ENCODE measurements at regions not wholly inside any gene's neighbourhood (a gene's known extent, or its start where the extent isn't known, plus 50 kb on each side); places are given as distances from the start of the nearest gene placed in this dataset.

DNA sequence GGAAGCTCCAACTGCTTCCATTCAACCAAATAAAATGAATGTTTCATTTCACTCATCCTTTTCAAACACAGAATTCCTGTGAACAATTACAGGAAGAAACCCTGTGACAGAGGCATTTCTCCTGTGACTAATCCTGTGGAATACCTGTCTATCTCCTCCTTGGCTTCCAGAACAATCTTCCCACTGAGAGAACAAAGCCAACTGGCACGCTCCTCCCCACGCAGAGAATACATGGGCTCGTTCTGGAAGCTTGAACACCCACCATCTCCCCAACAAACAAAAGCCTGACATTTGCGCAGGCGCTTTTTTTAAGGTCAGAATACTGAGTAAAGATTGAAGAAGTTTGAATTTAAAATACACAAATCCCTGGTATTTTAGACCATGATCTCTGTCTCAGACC lies 104.7 kb upstream of the SLC66A3 start:
- no peak for FAIRE-seq

DNA sequence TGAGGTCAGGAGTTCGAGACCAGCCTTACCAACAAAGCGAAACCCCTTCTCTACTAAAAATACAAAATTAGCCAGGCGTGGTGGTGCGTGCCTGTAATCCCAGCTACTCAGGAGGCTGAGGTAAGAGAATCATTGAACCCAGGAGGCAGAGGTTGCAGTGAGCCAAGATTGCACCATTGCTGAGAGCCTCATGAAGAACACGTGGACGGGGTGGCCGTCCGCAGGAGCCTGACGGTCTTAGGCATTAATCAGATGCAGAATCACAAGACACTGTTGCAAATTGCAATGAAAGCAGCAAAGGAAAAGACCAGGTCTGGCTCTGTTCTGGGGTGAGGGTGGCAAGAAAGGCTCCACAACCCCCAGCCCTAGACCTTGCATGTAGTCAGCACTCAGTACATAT lies 104.0 kb upstream of the SLC66A3 start:
- no peak for FAIRE-seq

DNA sequence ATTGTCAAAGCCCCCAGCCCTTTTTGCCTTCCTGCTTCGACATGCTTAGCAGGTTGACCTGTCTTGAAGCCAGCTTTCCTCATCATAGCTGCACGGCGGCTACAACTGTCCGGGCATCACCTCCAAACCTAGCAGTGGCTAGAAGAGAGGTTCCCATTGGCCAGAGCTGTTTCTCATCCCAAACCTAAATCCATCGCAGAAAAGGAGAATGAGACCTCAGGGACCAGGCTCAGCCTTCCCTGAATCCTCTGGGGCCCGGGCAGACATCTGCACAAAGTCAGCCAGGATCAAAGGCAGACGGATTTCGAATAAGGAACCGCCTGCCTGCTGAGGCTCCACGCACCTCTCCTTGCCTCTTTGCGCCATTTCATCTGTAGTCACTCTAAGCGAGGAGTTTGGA lies 101.7 kb upstream of the SLC66A3 start:
- FAIRE-seq: no peak

DNA sequence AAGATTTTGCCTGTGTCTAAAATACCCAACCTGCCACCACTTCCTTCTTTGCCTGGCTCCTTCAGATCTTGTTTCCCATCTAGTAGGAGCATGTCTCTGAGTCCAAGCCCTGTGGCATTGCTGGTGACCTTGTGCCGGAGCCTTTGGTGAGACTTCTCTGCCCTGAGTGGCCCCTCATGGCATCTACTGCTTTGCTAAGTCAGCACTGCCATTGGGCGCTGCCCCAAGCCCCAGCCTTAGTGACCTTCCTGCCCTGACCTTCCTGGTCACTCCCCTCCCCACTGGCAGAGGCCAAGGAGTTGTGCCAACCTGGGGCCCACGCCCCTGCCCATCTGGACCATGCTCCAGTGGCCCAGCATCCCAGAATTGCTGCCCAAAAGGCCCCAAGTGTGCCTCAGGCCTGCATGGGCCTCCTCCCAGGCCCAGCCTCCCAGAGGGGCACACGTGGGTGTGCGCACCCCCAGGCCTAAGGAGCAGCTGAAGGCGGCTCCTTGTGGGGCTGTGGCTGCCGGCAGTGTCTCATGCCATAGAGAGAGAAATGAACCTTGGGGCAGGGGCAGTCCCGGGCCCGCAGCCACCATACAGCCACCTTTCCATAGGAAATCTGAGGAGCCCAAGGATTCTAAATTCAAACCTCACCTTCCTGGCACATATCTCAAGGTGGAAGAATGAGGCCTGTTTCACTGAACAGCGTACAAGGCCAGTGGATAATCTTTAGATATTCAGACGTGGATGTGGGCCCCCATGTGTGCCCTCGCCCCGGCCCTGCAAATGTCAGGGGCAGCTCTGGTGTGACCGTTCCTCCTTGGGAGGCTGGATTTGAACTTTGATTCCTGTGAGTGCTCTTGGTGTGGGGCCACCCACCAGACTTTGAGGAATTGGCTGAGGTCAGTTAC lies 100.2 kb upstream of the SLC66A3 start:
- no peak for FAIRE-seq

DNA sequence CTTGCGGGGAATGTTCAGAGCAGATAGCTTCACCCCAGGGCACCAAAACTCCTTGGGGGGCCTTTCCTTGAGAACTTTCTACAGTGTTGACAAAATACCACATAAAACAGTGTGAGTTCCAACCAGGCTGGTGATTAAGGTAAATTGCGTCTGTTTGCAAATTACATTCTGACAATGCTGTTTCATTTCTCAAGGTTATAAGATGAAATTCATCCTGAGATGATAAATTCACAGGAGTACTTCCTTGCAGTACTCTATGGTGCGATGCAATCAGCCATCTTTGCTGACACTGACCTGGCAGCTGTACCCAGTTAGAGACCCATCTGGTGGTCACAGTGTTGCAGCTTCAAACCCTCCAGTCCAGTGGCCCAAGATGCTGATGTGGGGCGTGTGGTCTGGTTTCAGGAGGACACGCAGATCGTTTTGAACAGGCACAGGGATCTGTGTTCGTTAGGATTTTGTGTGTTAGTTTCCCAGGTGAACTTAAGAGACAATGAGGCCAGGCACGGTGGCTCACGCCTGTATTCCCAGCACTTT lies 99.5 kb upstream of the SLC66A3 start:
- FAIRE-seq: no peak

DNA sequence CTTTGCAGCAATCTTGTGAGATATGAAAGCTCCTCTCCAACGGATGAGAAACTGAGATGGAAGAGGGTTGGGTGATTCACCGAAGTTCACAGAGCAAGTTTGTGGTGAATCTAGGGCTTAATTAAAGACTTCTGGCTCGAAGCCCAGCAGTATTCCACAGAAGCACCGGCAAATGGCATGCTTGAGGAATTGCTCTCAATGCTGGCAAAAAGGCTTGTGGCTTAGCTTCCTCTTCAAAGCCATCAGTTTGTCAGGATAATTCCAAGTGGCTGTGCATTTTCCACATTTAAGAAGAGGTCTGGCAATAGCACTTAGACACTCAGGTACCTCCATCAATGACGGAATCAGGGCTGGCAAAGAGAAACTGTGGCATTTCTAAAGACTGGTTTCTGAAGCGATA lies 98.7 kb upstream of the SLC66A3 start:
- no peak for FAIRE-seq

DNA sequence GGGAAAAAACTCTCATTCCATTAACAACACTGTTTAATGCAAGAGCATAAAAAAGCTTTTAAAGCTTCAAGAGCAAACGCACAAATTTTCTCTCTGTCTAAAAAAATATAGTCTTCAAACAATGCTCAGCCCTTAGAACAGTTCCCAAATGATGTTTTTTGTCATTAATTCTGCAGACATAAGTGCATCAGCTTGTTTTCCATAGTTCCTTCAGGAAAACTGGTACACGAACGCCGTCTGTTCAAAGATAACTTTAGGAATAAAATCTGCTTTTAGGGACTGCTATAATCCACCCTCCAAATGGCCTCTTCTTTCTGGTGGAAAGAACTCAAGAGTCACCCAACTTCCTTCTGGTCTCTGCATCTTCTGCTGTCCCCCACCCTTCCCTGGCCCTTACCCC lies 98.2 kb upstream of the SLC66A3 start:
- FAIRE-seq: no peak

DNA sequence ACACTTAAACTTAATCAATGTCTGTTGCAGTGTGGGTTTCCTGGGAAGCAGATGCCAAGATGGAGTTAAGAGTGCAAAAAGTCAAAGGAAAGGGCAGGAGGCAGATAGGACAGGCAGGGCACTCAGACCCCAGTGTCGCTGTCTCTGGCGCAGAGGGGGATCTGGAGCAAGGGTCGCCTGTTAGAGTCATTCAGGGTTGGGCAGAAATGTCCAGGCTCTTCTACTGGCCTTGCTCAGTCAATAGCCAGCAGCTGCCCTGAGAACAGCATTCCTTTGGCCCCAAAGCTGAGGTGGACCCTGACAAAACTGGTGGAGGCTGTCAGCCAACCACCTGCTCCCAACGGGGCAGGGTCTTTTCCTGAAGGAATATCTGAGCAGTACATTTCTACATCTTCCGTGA lies 97.1 kb upstream of the SLC66A3 start:
- no peak for FAIRE-seq

DNA sequence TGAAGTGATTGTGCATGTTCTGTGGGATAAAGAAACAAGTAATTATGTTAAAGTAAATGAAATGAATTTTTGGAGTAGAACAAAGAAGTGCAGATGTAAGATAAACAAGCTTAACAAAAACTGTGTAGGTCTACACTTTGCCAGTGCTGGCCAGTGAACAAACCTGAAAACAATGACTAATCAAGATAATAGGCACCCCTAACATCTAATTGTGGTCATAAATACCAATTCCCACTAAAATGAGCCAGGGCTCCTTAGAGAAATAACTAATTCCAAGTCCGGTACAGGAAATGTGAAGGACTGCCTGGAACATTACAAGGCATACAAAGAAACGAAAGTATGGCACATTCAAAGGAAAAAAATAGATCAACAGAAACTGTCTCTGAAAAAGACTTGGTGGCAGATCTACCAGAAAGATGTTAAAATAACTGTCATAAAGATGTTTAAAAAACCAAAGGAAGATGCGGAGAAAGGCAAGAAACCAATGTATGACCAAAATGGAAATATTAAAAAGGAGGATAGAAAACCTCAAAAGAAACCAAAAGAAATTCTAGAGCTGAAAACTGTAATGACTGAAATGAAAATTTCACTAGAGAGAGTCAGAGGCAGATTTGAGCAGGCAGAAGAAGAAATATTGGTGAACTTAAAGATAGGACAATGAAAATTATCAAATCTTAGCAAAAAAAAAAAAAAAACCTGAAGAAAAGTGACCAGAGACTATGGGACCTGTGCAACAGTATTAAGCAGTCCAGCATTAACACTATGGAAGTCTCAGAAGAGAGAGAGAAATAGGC lies 94.7 kb upstream of the SLC66A3 start:
- no peak for FAIRE-seq

DNA sequence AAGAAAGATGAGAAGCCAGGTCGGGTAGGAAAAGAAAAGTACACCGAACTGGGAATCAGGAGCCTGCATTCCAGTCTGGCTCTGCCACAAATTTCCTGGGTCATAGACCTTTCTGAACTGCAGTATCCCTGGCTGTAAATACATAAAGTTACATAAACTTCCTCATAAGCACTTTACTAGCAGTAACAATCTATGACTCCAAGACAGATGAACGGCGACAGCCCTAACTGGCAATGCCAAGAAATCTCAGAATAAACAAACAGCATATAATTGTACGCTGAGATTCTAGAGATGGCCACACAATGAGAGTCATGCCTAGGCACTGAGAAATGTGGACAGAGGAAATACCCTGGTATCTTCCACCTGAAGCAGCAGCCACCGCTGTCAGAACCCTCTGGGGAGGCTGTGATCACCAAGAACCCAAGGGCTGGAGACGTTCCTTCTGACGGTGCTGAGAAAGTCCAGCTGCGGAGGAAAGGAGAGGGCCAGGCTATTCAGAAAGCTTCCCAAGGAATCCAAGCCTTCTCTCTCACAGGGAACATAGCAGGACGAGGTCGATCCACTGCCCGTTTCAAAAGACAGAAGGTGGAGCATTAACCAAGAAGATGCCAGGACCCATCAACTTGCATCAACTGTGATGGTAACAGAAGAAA lies 89.3 kb upstream of the SLC66A3 start:
- no peak for FAIRE-seq

DNA sequence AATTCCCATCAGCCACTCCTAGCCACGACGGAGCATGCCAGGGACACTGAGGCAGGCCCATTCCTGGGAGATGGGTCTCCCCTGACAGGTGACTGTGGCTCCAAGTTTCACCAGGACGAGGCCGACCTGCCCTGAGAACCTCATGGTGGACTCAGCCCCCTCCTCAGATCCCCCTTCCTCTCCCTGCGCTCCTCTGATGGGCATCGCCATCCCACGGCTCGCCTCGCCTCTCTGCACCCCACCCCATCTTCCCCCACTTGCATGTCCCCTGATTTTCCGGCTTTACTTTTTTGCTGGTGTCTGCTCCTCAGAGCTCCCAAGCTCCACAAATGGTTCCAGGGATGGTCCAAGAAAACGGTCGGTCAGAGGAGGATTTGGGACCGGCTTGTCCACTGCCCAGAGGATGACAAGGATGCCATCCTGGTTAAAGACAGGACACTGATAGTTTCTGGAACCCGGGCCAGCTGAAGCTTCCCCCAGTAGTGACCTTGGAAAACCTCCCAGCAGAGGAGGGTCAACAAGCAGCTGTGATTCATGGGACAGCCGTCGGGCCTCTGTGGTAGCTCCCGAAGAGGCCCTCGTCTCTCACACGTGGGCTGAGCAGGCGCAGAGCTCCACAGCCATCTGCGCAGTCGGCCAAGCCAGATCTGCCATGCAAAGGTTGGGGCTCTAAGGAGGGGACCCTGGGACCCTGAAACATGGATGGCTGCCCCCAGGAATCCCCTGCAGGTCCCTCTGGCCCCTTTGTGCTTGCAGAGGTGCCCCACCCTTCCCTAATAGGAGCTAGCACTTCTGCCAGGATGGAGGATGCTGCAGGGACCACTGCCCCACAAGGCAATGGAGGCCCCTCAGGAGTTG lies 87.8 kb upstream of the SLC66A3 start:
- no peak for FAIRE-seq

DNA sequence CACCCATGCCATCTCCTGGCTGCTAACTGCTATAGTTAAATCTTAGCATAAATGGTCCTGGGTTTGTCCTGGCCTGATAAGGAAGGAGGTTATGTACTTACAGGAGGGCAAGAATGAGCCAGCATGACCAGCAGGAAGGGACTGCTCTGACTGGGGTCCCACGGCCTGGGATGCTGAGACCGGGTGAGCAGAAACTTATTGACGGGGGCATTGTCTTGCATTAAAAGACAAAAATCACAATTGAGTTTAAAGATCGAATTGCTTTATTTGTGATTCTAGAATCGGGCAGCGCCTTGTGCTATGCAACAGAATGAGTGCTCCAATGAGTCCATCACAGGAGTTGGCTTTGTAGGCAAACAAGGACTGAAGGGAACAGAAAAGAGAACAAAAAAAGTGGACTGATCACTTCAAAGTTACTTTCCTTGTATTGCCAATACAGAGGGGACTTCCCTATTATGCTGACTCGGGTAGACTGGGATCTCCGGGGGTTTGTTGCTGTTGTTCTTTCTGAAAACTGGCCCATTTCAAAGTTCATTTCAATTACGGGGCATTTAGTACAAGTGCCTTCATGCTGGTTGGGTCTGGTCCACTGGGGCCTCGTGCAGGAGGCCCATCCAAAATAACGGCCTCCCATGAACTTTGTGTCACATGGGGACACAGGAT lies 87.1 kb upstream of the SLC66A3 start:
- FAIRE-seq: no peak

DNA sequence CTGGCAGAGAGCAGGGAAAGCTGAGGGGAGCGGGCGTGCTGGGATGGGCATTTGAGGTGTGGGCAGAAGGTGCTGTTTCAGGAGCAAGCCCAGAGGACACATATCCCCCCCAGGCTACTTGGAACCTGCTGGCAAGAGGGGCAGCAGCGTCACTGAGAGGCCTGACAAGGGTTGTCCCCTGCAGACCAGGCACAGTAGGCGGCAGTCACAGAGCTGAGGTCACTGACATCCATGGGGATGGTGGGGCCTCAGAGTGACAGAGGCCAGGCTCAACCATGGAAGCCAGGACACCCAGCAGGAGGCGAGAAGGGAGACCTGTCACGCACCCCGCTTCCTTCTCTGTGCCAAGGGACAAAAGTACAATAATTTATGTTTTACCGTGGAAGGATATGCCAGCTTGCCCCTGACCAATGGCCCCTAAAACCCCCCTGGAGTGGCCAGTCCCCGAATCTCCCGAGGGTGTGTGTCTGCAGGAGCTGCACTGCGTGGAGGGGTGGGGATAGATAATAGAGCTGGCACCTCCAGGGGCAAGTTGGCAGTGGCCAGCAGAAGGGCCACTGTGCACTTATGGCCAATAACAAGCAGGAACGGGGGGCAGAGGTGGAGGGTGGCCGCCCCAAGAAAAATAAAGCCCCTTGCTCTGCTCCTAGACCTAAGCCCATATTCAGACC lies 86.3 kb upstream of the SLC66A3 start:
- no peak for FAIRE-seq

DNA sequence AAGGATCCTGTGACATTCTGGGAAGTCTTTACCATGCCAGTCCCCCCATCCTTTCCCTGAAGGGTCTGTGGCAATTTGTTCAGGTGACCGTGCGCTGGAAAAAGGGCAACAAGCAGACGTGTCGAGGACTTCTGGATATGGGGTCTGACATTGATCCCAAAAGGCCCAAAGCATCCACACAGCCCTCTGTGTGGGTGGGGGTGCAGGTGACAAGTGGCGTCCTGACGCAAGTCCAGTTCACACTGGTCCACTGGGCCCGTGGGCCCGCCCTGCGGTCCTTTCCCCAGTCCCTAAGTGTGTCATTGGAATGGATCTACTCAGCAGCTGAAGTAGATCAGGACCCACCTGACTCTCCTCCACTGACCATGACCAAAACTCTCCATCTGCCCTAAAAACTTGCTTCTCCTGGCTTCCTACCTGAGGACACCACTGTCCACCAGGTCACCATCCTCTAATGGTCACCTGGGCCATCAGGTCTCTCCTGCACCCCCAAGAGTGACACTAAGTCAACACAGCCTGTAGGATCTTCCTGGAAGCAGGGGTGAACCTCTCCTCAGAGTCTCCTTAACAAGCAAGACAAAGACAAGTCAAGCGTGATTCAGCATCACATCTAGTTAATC lies 85.6 kb upstream of the SLC66A3 start:
- FAIRE-seq: no peak

DNA sequence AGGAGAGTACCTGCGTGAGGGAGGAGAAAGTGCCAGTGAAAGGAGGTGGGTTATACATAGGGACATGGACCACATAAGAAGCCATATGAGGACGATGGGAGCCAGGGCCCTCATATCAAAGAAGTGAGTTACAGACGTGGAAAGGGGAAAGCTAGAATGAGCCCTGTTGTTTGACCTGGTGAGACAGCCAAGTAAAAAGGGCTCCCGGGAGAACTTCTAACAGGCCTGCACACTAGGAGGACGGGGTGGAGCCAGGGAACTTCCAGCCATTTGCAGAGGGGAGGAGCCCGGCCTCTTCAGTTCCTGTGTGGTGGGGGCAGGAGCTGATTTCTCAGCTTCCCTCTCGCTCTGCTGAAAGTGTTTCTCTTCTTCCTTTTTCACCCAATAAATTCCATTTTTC lies 84.1 kb upstream of the SLC66A3 start:
- no peak for FAIRE-seq

DNA sequence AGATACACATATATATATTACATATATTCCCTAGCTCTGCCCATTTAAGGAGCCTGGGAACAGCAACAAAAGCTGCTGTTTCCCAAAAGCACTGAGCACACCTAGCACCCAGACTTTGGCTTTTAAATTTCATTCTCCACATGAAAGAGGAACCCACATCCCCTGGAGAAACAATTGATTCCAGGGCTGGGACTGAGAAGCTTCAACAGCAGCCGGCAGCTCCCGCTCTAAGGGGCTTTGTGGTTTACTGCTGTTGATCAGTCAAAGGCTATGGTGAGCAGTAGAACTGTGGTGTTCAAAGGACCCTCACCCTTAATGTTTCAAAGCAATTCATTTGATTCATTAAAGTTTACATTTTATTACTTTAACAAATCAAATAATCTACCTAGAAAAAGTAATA lies 83.3 kb upstream of the SLC66A3 start:
- FAIRE-seq: no peak

DNA sequence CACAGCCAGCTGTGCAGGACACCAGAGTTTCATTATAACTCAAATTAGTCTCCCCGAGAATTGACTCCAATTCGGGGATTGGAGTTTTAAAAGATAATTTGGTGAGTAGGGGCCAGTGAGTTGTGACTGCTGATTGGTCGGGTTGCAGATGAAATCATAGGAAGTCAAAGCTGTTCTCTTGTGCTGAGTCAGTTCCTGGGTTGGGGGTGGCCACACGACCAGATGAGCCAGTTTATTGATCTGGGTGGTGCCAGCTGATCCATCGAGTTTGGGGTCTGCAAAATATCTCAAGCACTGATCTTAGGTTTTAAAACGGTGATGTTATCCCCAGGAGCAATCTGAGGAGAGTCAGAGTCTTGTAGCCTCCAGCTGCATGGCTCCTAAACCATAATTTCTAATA lies 82.7 kb upstream of the SLC66A3 start:
- no peak for FAIRE-seq

DNA sequence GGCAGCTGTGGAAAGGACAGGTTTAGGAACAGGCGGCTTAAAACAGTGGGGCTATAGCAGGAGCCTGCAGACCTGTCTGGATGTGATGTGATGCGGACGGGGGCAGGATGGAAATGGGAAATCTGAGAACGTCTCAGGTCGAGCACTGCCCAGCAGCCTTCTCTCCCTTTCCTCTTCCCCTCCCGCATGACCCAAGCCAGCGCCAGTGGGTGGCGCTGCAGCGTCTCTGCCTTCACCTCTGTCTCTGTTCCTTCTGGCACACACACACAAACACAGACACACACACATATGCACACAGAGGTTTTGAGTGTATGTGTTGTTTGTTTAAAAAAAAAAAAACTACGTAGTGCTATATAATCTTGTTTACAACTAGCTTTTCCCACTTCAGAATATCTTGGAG lies 82.0 kb upstream of the SLC66A3 start:
- FAIRE-seq: no peak

DNA sequence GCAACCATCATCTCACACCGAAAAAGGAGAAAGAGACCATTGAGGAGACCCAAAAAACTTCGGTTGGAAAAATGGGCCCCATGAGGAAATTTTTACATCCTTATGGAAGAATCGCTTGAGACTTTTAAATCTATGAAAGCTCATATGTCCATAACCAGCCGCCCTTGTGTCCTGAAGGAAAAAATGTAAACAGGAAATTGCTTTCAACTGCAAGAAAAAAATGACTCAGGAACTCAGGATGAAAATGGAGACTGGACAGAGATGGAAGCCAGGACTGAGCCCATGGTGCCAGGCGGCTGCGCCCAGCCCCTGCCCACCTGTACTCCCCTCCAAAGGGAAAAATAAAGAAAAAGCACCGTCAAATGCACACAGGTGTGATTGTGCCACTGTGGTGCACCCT lies 81.5 kb upstream of the SLC66A3 start:
- FAIRE-seq: no peak

DNA sequence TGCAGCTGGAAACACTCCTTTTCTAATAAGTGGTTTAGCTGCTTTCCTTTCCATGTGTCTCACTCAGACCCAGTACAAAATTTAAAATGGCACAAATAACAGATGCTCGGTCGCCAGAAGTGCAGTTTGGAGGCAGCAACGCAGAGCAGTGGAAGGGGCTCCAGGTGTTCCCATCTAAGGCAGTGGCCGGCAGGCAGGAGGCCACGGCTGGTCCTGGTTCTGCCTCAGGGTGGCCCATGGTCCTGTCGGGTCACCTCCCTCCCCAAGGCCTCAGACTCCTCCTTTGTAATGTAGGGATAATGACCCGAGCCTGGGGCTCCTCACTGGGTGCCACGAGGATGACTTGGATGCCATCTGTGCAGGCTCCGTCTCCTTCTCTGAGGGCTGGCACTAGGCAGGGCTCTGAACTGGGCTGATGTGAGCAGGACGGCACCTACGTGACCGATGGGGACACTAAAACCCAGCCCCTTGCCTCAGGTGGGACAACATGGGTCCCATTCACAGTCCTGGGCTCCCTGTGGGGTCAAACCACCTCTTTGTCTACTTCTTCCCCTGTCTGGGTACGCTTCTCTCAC lies 80.9 kb upstream of the SLC66A3 start:
- FAIRE-seq: no peak

DNA sequence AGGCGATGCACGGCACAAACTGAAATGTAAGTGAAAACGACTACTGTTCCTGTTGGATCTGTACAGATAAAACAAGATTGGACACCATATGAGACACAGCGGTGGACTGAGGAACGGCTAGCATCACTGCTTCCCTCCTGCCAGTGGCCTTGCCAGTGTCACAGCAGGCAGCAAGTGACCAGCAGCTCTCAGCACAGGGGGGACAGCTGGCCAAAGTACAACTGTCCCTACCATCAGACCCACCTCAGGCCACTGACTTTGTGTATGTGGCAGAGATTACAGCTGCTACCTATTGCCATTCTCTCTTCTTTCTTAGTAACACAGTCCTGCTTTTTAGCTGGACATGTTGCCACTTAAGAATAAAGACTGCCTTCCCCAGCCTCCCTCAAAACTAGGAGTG lies 80.0 kb upstream of the SLC66A3 start:
- no peak for FAIRE-seq
